ENCODE measurements at regions not wholly inside any gene's neighbourhood (a gene's known extent, or its start where the extent isn't known, plus 50 kb on each side); places are given as distances from the start of the nearest gene placed in this dataset.

- Mint-ChIP-seq H3K36me3 (no peaks in the 10 kb centered on the region), H3K4me1 (no peaks in the 10 kb centered on the region), H3K27me3 (no peaks in the 10 kb centered on the region), H3K4me3 (no peak overlapping the region), H3K27ac (no peak overlapping the region), H3K9me3 (peaks cover 16% of the 10 kb centered on the region)
- ATAC-seq (ENCODE audit: low read depth) (no peak), DNase-seq (ENCODE audit: low spot score in 2 of 2) (no peak)
These were observed 164.0 kb upstream of the TRAM1L1 start for GRCh38 chr4:117249333-117249732.

DNA sequence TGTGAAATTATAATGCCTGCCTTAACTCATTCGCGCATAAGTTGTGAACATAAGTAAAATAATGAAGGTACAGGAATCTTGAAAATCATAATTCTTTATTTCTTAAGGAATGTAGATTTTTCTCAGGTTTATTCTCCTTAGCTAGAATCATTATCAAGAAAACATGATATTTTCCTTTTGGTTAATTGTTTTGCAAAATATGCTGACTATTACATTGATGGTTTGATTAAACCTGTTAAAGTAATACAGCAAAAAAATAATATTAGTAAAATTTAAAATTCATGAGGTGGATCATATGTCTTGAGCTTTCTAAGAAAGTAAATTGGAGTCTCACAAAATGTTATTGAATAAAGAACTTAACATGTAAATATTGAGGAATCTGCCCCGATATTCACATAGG lies 178.7 kb upstream of the TRAM1L1 start:
- Mint-ChIP-seq H3K27ac (no peak overlapping the region), H3K4me1 (no peaks in the 10 kb centered on the region), H3K4me3 (no peak overlapping the region), H3K27me3 (no peaks in the 10 kb centered on the region), H3K36me3 (no peaks in the 10 kb centered on the region), H3K9me3 (no peaks in the 10 kb centered on the region)
- DNase-seq (ENCODE audit: low spot score in 2 of 2) (no peak), ATAC-seq (ENCODE audit: low read depth) (no peak)

DNA sequence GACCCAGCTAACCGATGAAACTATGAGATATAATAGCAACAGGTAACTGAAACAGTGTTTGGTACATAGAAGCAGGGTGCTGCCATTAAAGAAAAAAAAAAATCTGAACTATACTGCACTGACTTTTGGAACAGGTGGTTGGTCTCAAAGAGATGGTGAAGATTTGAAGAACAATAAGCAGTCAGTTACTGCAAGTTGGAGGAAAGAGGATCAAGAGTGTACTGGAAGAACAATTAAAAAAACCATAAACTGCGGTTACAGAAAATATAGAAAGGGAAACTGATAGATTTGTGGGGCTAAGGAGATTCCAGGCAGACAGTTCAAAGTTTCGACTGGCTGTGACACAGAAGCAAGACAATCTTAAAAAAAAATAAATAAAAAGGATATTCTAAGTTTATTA lies 181.9 kb upstream of the TRAM1L1 start:
- no peaks in the 10 kb centered on the region for H3K36me3 Mint-ChIP-seq
- no peak overlapping the region for H3K4me3 Mint-ChIP-seq
- no peak for DNase-seq (ENCODE audit: low spot score in 2 of 2)
- H3K27me3 Mint-ChIP-seq: no peaks in the 10 kb centered on the region
- no peak for ATAC-seq (ENCODE audit: low read depth)
- no peaks in the 10 kb centered on the region for H3K4me1 Mint-ChIP-seq
- H3K9me3 Mint-ChIP-seq: no peaks in the 10 kb centered on the region
- no peak overlapping the region for H3K27ac Mint-ChIP-seq

DNA sequence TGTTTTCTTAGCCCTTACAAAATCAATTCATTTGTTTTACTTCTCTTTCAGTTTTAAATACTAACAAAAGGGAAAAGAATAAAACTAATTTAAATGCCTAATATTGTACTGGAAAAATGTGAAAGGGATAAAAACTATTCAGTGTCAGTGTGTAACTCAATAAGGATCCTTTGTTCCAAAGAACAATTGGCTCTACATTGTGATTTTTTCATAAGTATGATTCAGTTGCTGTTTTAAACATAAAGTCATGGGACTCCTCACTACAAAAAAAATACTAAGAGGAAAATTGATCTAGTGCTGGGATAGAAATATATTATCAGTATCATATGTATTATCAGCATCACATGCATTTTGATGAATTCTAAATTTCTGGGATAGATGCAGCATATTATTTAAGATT lies 199.4 kb upstream of the TRAM1L1 start:
- no peak for DNase-seq (ENCODE audit: low spot score in 2 of 2)
- H3K36me3 Mint-ChIP-seq: no peaks in the 10 kb centered on the region
- H3K4me3 Mint-ChIP-seq: no peak overlapping the region
- no peak for ATAC-seq (ENCODE audit: low read depth)
- H3K4me1 Mint-ChIP-seq: no peaks in the 10 kb centered on the region
- H3K9me3 Mint-ChIP-seq: peaks cover 3% of the 10 kb centered on the region
- no peaks in the 10 kb centered on the region for H3K27me3 Mint-ChIP-seq
- no peak overlapping the region for H3K27ac Mint-ChIP-seq

DNA sequence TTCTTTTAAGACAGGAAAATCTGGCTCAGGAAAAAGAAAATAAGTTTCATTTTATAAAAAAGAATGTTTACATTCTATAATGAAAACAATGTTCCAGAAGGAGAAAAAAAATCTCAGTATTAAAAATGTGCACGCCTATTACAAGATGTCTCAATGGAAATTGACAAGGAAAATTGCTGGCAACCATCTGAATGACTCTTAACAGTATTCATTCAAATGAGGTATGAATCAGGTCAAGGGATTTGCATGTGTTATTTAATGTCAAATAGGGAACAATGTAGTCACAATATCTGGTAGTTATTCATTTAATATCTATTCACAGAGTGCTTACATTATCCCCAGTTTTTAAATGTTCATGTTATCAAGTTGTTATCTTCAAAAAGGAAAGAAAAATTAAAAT lies 208.4 kb upstream of the TRAM1L1 start:
- no peaks in the 10 kb centered on the region for H3K4me1 Mint-ChIP-seq

GRCh38 chr4:117302226-117302625 lies 216.8 kb upstream of the TRAM1L1 start:
- Mint-ChIP-seq H3K4me3 (no peak overlapping the region), H3K27me3 (no peaks in the 10 kb centered on the region), H3K9me3 (peaks cover 5% of the 10 kb centered on the region), H3K36me3 (no peaks in the 10 kb centered on the region), H3K27ac (no peak overlapping the region), H3K4me1 (no peaks in the 10 kb centered on the region)
- no peak for ATAC-seq (ENCODE audit: low read depth)
- DNase-seq (ENCODE audit: low spot score in 2 of 2): no peak

More for the DNA sequence above, 208.4 kb upstream of the TRAM1L1 start:
- ATAC-seq (ENCODE audit: low read depth): no peak
- Mint-ChIP-seq H3K4me3 (no peak overlapping the region), H3K27me3 (no peaks in the 10 kb centered on the region), H3K9me3 (no peaks in the 10 kb centered on the region), H3K27ac (no peak overlapping the region), H3K36me3 (no peaks in the 10 kb centered on the region)
- no peak for DNase-seq (ENCODE audit: low spot score in 2 of 2)

GRCh38 chr4:117311215-117311614 lies 225.8 kb upstream of the TRAM1L1 start:
- Mint-ChIP-seq H3K4me3 (no peak overlapping the region), H3K27me3 (no peaks in the 10 kb centered on the region), H3K9me3 (peaks cover 4% of the 10 kb centered on the region), H3K36me3 (no peaks in the 10 kb centered on the region), H3K27ac (no peak overlapping the region), H3K4me1 (no peaks in the 10 kb centered on the region)
- ATAC-seq (ENCODE audit: low read depth) (no peak), DNase-seq (ENCODE audit: low spot score in 2 of 2) (no peak)

- no peaks in the 10 kb centered on the region for H3K36me3 Mint-ChIP-seq
- H3K27ac Mint-ChIP-seq: no peak overlapping the region
- no peak for DNase-seq (ENCODE audit: low spot score in 2 of 2)
- H3K4me3 Mint-ChIP-seq: no peak overlapping the region
- H3K27me3 Mint-ChIP-seq: no peaks in the 10 kb centered on the region
- no peak for ATAC-seq (ENCODE audit: low read depth)
- H3K9me3 Mint-ChIP-seq: peaks cover 2% of the 10 kb centered on the region
- no peaks in the 10 kb centered on the region for H3K4me1 Mint-ChIP-seq
These were observed 226.6 kb upstream of the TRAM1L1 start for GRCh38 chr4:117311989-117312388.

GRCh38 chr4:117324851-117325491 lies 239.6 kb upstream of the TRAM1L1 start:
- H3K27ac Mint-ChIP-seq: no peak overlapping the region
- no peaks in the 10 kb centered on the region for H3K27me3 Mint-ChIP-seq
- no peak for ATAC-seq (ENCODE audit: low read depth)
- H3K4me3 Mint-ChIP-seq: no peak overlapping the region
- no peak for DNase-seq (ENCODE audit: low spot score in 2 of 2)
- no peaks in the 10 kb centered on the region for H3K4me1 Mint-ChIP-seq
- peaks cover 7% of the 10 kb centered on the region for H3K9me3 Mint-ChIP-seq
- no peaks in the 10 kb centered on the region for H3K36me3 Mint-ChIP-seq

- H3K4me1 Mint-ChIP-seq: no peaks in the 10 kb centered on the region
- no peak overlapping the region for H3K27ac Mint-ChIP-seq
- no peak overlapping the region for H3K4me3 Mint-ChIP-seq
- DNase-seq (ENCODE audit: low spot score in 2 of 2) (no peak), ATAC-seq (ENCODE audit: low read depth) (no peak)
- no peaks in the 10 kb centered on the region for H3K36me3 Mint-ChIP-seq
- H3K9me3 Mint-ChIP-seq: peaks cover 4% of the 10 kb centered on the region
- H3K27me3 Mint-ChIP-seq: no peaks in the 10 kb centered on the region
These were observed 240.7 kb upstream of the TRAM1L1 start for GRCh38 chr4:117326091-117326490.

GRCh38 chr4:117327491-117327890 lies 242.1 kb upstream of the TRAM1L1 start:
- Mint-ChIP-seq H3K36me3 (no peaks in the 10 kb centered on the region), H3K4me1 (no peaks in the 10 kb centered on the region), H3K4me3 (no peak overlapping the region), H3K27me3 (no peaks in the 10 kb centered on the region), H3K27ac (no peak overlapping the region), H3K9me3 (peaks cover 4% of the 10 kb centered on the region)
- ATAC-seq (ENCODE audit: low read depth) (no peak), DNase-seq (ENCODE audit: low spot score in 2 of 2) (no peak)

GRCh38 chr4:117328333-117328732 lies 243.0 kb upstream of the TRAM1L1 start:
- no peaks in the 10 kb centered on the region for H3K36me3 Mint-ChIP-seq
- no peak overlapping the region for H3K4me3 Mint-ChIP-seq
- H3K9me3 Mint-ChIP-seq: peaks cover 4% of the 10 kb centered on the region
- H3K27me3 Mint-ChIP-seq: no peaks in the 10 kb centered on the region
- no peak for DNase-seq (ENCODE audit: low spot score in 2 of 2)
- no peak for ATAC-seq (ENCODE audit: low read depth)
- H3K4me1 Mint-ChIP-seq: no peaks in the 10 kb centered on the region
- no peak overlapping the region for H3K27ac Mint-ChIP-seq

- Mint-ChIP-seq H3K9me3 (peaks cover 3% of the 10 kb centered on the region), H3K4me3 (no peak overlapping the region), H3K27me3 (no peaks in the 10 kb centered on the region), H3K27ac (no peak overlapping the region), H3K36me3 (no peaks in the 10 kb centered on the region), H3K4me1 (no peaks in the 10 kb centered on the region)
- DNase-seq (ENCODE audit: low spot score in 2 of 2): no peak
- no peak for ATAC-seq (ENCODE audit: low read depth)
These were observed 246.4 kb upstream of the TRAM1L1 start for GRCh38 chr4:117331817-117332216.

DNA sequence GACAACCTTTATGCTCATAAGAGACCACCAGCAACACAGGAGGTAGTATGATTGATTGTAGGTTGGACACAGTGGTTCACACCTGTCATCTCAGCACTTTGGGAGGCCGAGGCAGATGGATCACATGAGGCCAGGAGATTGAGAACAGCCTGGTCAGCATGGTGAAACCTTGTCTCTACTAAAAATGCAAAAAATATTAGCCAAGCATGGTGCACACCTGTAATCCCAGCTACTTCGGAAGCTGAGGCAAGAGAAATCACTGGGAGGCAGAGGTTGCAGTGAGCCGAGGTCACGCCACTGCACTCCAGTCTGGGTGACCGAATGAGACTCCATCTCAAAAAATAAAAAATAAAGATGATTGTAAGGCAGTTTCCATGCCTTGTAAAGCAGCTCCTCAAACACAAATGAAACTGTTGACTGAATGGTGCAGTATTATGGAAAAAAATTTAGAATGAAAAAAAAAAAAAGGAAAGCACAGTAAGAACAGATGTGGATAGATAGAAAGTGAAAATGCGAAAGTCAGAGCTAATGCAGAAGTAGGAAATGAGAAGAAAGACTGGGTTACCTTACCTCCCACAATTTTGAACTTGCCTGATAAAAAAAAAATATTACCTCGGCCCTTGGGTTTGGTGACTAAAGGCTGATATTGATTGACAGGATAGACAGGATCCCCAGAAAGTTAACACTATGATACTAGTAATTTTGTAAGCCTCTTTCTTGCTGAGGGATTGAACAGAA lies 249.2 kb upstream of the TRAM1L1 start:
- H3K4me1 Mint-ChIP-seq: no peaks in the 10 kb centered on the region
- ATAC-seq (ENCODE audit: low read depth) (no peak), DNase-seq (ENCODE audit: low spot score in 2 of 2) (no peak)
- no peaks in the 10 kb centered on the region for H3K27me3 Mint-ChIP-seq
- no peak overlapping the region for H3K27ac Mint-ChIP-seq
- H3K9me3 Mint-ChIP-seq: peaks cover 5% of the 10 kb centered on the region
- no peaks in the 10 kb centered on the region for H3K36me3 Mint-ChIP-seq
- H3K4me3 Mint-ChIP-seq: no peak overlapping the region

- no peaks in the 10 kb centered on the region for H3K36me3 Mint-ChIP-seq
- no peaks in the 10 kb centered on the region for H3K4me1 Mint-ChIP-seq
- H3K27me3 Mint-ChIP-seq: no peaks in the 10 kb centered on the region
- ATAC-seq (ENCODE audit: low read depth): no peak
- H3K9me3 Mint-ChIP-seq: peaks cover 4% of the 10 kb centered on the region
- H3K27ac Mint-ChIP-seq: no peak overlapping the region
- no peak for DNase-seq (ENCODE audit: low spot score in 2 of 2)
- no peak overlapping the region for H3K4me3 Mint-ChIP-seq
These were observed 272.1 kb upstream of the TRAM1L1 start for GRCh38 chr4:117357437-117357836.
